ENCODE measurements at regions not wholly inside any gene's neighbourhood (a gene's known extent, or its start where the extent isn't known, plus 50 kb on each side); places are given as distances from the start of the nearest gene placed in this dataset.
"Not testable (repeated sequence)": the region's sequence is repeated elsewhere in the genome, so short reads cannot be mapped to it uniquely, and the experiment has no call there.

- H3K4me1 Mint-ChIP-seq (ENCODE audit: low read depth) = no peaks in the 10 kb centered on the region
- no peak overlapping the region for H3K4me3 Mint-ChIP-seq
- DNase-seq (no peak), ATAC-seq (replicated peaks in 1 of 2) (no peak)
- H3K36me3 Mint-ChIP-seq (ENCODE audit: insufficient read depth in 2 of 2) = no peaks in the 10 kb centered on the region
- H3K9me3 Mint-ChIP-seq = no peaks in the 10 kb centered on the region
- peaks cover 32% of the 10 kb centered on the region for H3K27me3 Mint-ChIP-seq (ENCODE audit: low read depth)
- H3K27ac Mint-ChIP-seq = no peak overlapping the region
These were observed 477.1 kb downstream of the BRD1 start for GRCh38 chr22:49350441-49351121.

GRCh38 chr22:49349841-49350381 is 477.8 kb downstream of the BRD1 start:
- no peaks in the 10 kb centered on the region for H3K9me3 Mint-ChIP-seq
- H3K27ac Mint-ChIP-seq = no peak overlapping the region
- ATAC-seq (replicated peaks in 1 of 2) (no peak), DNase-seq (no peak)
- no peaks in the 10 kb centered on the region for H3K36me3 Mint-ChIP-seq (ENCODE audit: insufficient read depth in 2 of 2)
- H3K4me3 Mint-ChIP-seq = no peak overlapping the region
- peaks cover 25% of the 10 kb centered on the region for H3K27me3 Mint-ChIP-seq (ENCODE audit: low read depth)
- H3K4me1 Mint-ChIP-seq (ENCODE audit: low read depth) = no peaks in the 10 kb centered on the region

- DNase-seq = no peak
- Mint-ChIP-seq H3K9me3 (no peaks in the 10 kb centered on the region), H3K4me1 (ENCODE audit: low read depth) (no peaks in the 10 kb centered on the region), H3K36me3 (ENCODE audit: insufficient read depth in 2 of 2) (no peaks in the 10 kb centered on the region), H3K27me3 (ENCODE audit: low read depth) (peaks cover 21% of the 10 kb centered on the region), H3K4me3 (no peak overlapping the region), H3K27ac (no peak overlapping the region)
- no peak for ATAC-seq (replicated peaks in 1 of 2)
These were observed 478.4 kb downstream of the BRD1 start for GRCh38 chr22:49349181-49349835.

- Mint-ChIP-seq H3K4me3 (no peak overlapping the region), H3K9me3 (no peaks in the 10 kb centered on the region), H3K27ac (no peak overlapping the region), H3K4me1 (ENCODE audit: low read depth) (no peaks in the 10 kb centered on the region), H3K27me3 (ENCODE audit: low read depth) (peaks cover 19% of the 10 kb centered on the region), H3K36me3 (ENCODE audit: insufficient read depth in 2 of 2) (no peaks in the 10 kb centered on the region)
- DNase-seq (no peak), ATAC-seq (replicated peaks in 1 of 2) (no peak)
These were observed 479.0 kb downstream of the BRD1 start for GRCh38 chr22:49348631-49349030.

- Mint-ChIP-seq H3K27me3 (ENCODE audit: low read depth) (peaks cover 9% of the 10 kb centered on the region), H3K4me1 (ENCODE audit: low read depth) (no peaks in the 10 kb centered on the region), H3K36me3 (ENCODE audit: insufficient read depth in 2 of 2) (no peaks in the 10 kb centered on the region), H3K4me3 (no peak overlapping the region), H3K27ac (no peak overlapping the region), H3K9me3 (no peaks in the 10 kb centered on the region)
- DNase-seq (no peak), ATAC-seq (replicated peaks in 1 of 2) (no peak)
These were observed 480.3 kb downstream of the BRD1 start for GRCh38 chr22:49347376-49347775.

GRCh38 chr22:49345896-49346295 is 481.8 kb downstream of the BRD1 start:
- Mint-ChIP-seq H3K27me3 (ENCODE audit: low read depth) (peaks cover 6% of the 10 kb centered on the region), H3K4me3 (no peak overlapping the region), H3K4me1 (ENCODE audit: low read depth) (no peaks in the 10 kb centered on the region), H3K36me3 (ENCODE audit: insufficient read depth in 2 of 2) (no peaks in the 10 kb centered on the region), H3K9me3 (no peaks in the 10 kb centered on the region), H3K27ac (no peak overlapping the region)
- ATAC-seq (replicated peaks in 1 of 2) (no peak), DNase-seq (no peak)

GRCh38 chr22:49344656-49345055 is 483.0 kb downstream of the BRD1 start:
- Mint-ChIP-seq H3K36me3 (ENCODE audit: insufficient read depth in 2 of 2) (no peaks in the 10 kb centered on the region), H3K9me3 (no peaks in the 10 kb centered on the region), H3K27ac (no peak overlapping the region), H3K4me3 (no peak overlapping the region), H3K27me3 (ENCODE audit: low read depth) (peaks cover 12% of the 10 kb centered on the region), H3K4me1 (ENCODE audit: low read depth) (no peaks in the 10 kb centered on the region)
- ATAC-seq (replicated peaks in 1 of 2) (no peak), DNase-seq (no peak)

- H3K4me1 Mint-ChIP-seq (ENCODE audit: low read depth) = no peaks in the 10 kb centered on the region
- H3K9me3 Mint-ChIP-seq = no peaks in the 10 kb centered on the region
- H3K4me3 Mint-ChIP-seq = no peak overlapping the region
- DNase-seq (no peak), ATAC-seq (replicated peaks in 1 of 2) (no peak)
- no peak overlapping the region for H3K27ac Mint-ChIP-seq
- peaks cover 12% of the 10 kb centered on the region for H3K27me3 Mint-ChIP-seq (ENCODE audit: low read depth)
- H3K36me3 Mint-ChIP-seq (ENCODE audit: insufficient read depth in 2 of 2) = no peaks in the 10 kb centered on the region
These were observed 483.5 kb downstream of the BRD1 start for GRCh38 chr22:49344161-49344560.

GRCh38 chr22:49340406-49340805 is 487.3 kb downstream of the BRD1 start:
- H3K36me3 Mint-ChIP-seq (ENCODE audit: insufficient read depth in 2 of 2) = no peaks in the 10 kb centered on the region
- no peak overlapping the region for H3K27ac Mint-ChIP-seq
- H3K9me3 Mint-ChIP-seq = no peaks in the 10 kb centered on the region
- H3K4me1 Mint-ChIP-seq (ENCODE audit: low read depth) = no peaks in the 10 kb centered on the region
- ATAC-seq (replicated peaks in 1 of 2) = no peak
- H3K4me3 Mint-ChIP-seq = no peak overlapping the region
- no peak for DNase-seq
- H3K27me3 Mint-ChIP-seq (ENCODE audit: low read depth) = peaks cover 12% of the 10 kb centered on the region

GRCh38 chr22:49336483-49336882 is 491.2 kb downstream of the BRD1 start:
- H3K36me3 Mint-ChIP-seq (ENCODE audit: insufficient read depth in 2 of 2); H3K4me3 Mint-ChIP-seq; H3K27ac Mint-ChIP-seq; ATAC-seq (replicated peaks in 1 of 2); H3K4me1 Mint-ChIP-seq (ENCODE audit: low read depth); H3K9me3 Mint-ChIP-seq; DNase-seq: not testable (repeated sequence)
- peaks cover 12% of the 10 kb centered on the region for H3K27me3 Mint-ChIP-seq (ENCODE audit: low read depth)

GRCh38 chr22:49334976-49335375 is 492.7 kb downstream of the BRD1 start:
- no peak overlapping the region for H3K4me3 Mint-ChIP-seq
- H3K27me3 Mint-ChIP-seq (ENCODE audit: low read depth) = peaks cover 6% of the 10 kb centered on the region
- no peaks in the 10 kb centered on the region for H3K9me3 Mint-ChIP-seq
- no peaks in the 10 kb centered on the region for H3K36me3 Mint-ChIP-seq (ENCODE audit: insufficient read depth in 2 of 2)
- ATAC-seq (replicated peaks in 1 of 2) (no peak), DNase-seq (no peak)
- no peaks in the 10 kb centered on the region for H3K4me1 Mint-ChIP-seq (ENCODE audit: low read depth)
- no peak overlapping the region for H3K27ac Mint-ChIP-seq

GRCh38 chr22:49334449-49334789 is 493.3 kb downstream of the BRD1 start:
- Mint-ChIP-seq H3K4me1 (ENCODE audit: low read depth) (no peaks in the 10 kb centered on the region), H3K9me3 (no peaks in the 10 kb centered on the region), H3K36me3 (ENCODE audit: insufficient read depth in 2 of 2) (no peaks in the 10 kb centered on the region), H3K27ac (no peak overlapping the region), H3K27me3 (ENCODE audit: low read depth) (peaks cover 6% of the 10 kb centered on the region), H3K4me3 (no peak overlapping the region)
- ATAC-seq (replicated peaks in 1 of 2) (no peak), DNase-seq (no peak)

- Mint-ChIP-seq H3K27me3 (ENCODE audit: low read depth) (peaks cover 6% of the 10 kb centered on the region), H3K9me3 (no peaks in the 10 kb centered on the region), H3K27ac (no peak overlapping the region), H3K4me1 (ENCODE audit: low read depth) (no peaks in the 10 kb centered on the region), H3K4me3 (no peak overlapping the region), H3K36me3 (ENCODE audit: insufficient read depth in 2 of 2) (no peaks in the 10 kb centered on the region)
- DNase-seq (no peak), ATAC-seq (replicated peaks in 1 of 2) (no peak)
These were observed 494.5 kb downstream of the BRD1 start for GRCh38 chr22:49333206-49333605.

GRCh38 chr22:49332691-49333090 is 495.0 kb downstream of the BRD1 start:
- no peak for DNase-seq
- Mint-ChIP-seq H3K9me3 (no peaks in the 10 kb centered on the region), H3K4me3 (no peak overlapping the region), H3K27me3 (ENCODE audit: low read depth) (peaks cover 6% of the 10 kb centered on the region), H3K27ac (no peak overlapping the region), H3K4me1 (ENCODE audit: low read depth) (no peaks in the 10 kb centered on the region), H3K36me3 (ENCODE audit: insufficient read depth in 2 of 2) (no peaks in the 10 kb centered on the region)
- ATAC-seq (replicated peaks in 1 of 2) = no peak
